Gastrocnemius medialis (tissue), 4 donors: ENCODE measurements at regions not wholly inside any gene's neighbourhood (a gene's known extent, or its start where the extent isn't known, plus 50 kb on each side); places are given as distances from the start of the nearest gene placed in this dataset.

Experiments
- ATAC-seq, 2 donors: fragments of 150-250 bp; one replicate each; pipeline ENCODE4 v1.9.1; 2016
- DNase-seq, 2 donors: peaks; one replicate each; pipeline ENCODE4 v3.0.0-alpha.2; 2019
- H3K27ac ChIP-seq, 4 donors: fragments of 200-600 bp; sonication (generic); 1 replicate in 1 of 4; 2 replicates in 3 of 4; pipeline ENCODE4 v1.5.1; 2016 to 2018; ENCODE audit warnings: mild to moderate bottlenecking in 2 of 4, moderate library complexity in 1 of 4
- H3K27me3 ChIP-seq, 3 donors: fragments of 200-600 bp; sonication (generic) in 2 of 3; 1 replicate in 1 of 3; 2 replicates in 2 of 3; pipeline versions ENCODE4 v1.5.1 to v1.6.0; 2016 to 2019; ENCODE audit warnings: mild to moderate bottlenecking in 1 of 3, moderate library complexity in 1 of 3
- H3K36me3 ChIP-seq, 2 donors: fragments of 200-600 bp; sonication (generic) in 1 of 2; one replicate each; pipeline ENCODE4 v1.5.1; 2017 to 2018
- H3K4me1 ChIP-seq, 2 donors: fragments of 200-600 bp; sonication (generic) in 1 of 2; one replicate each; pipeline ENCODE4 v1.5.1; 2016 to 2017; ENCODE audit warnings: mild to moderate bottlenecking in 2 of 2
- H3K4me3 ChIP-seq, 4 donors: fragments of 200-600 bp; sonication (generic) in 3 of 4; 1 replicate in 1 of 4; 2 replicates in 3 of 4; pipeline ENCODE4 v1.5.1; 2016 to 2019; ENCODE audit warnings: mild to moderate bottlenecking in 2 of 4
- H3K9me3 ChIP-seq, 3 donors: fragments of 200-600 bp; sonication (generic) in 2 of 3; 1 replicate in 1 of 3; 2 replicates in 2 of 3; pipeline ENCODE4 v1.5.1; 2016 to 2019
- POLR2A ChIP-seq, 2 donors: fragments of 450-650 bp; IDR thresholded peaks; one replicate each; pipeline ENCODE4 v1.6.1; 2017; ENCODE audit warnings: antibody characterized with exemption in 2 of 2, mild to moderate bottlenecking in 2 of 2, moderate library complexity in 2 of 2
- in situ Hi-C, 4 donors: fragments of 200-750 bp; cut with MboI; loops; one replicate each; pipeline versions ENCODE4 v1.15.0 to v1.8.0; 2017; ENCODE audit warnings: low sequenced_read_pairs in 4 of 4
- intact Hi-C: fragments of 100-400 bp; cut with DNase I; formaldehyde crosslinking; loops from one replicate; pipeline ENCODE4 v1.15.1; 2023; ENCODE audit warnings: low total_unique reads
- TF ChIP-seq, protein P1 (sequence below), 5 experiments: fragments of 450-650 bp in 3 of 5; fragments of 200-600 bp in 2 of 5; sonication (generic) in 2 of 5; IDR thresholded peaks in 4 of 5; conservative IDR thresholded peaks in 1 of 5; 1 replicate in 4 of 5; 2 replicates in 1 of 5; pipeline ENCODE4 v1.5.1; 2016 to 2019; ENCODE audit warnings: antibody characterized with exemption in 5 of 5, mild to moderate bottlenecking in 3 of 5, moderate library complexity in 3 of 5

DNA sequence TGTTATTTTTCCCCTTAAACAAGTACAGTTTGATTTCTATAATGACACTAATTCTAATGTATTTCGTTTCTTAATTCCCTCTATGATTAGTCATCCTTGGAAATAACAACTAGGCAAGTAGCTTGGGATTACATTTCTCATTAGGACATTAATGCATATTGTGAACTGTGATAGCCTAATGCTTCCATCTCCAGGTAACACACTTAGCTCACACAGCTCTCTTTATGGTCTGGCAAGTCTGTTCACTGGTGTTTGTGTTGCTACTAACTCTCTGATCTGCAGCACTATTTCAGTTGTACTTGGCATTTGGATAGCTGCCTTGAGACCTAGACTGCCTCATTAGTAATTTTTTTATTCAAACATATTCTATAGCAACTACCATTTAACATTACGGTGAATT lies 853.2 kb downstream of the SORCS3 start:
- H3K4me1 ChIP-seq: no peaks in the 10 kb centered on the region
- H3K36me3 ChIP-seq: no peaks in the 10 kb centered on the region
- in situ Hi-C loops: no loop called here
- no peak overlapping the region for H3K27ac ChIP-seq
- DNase-seq (no peak), ATAC-seq (no peak)
- intact Hi-C loops: no loop called here
- no peaks in the 10 kb centered on the region for H3K27me3 ChIP-seq
- TF ChIP-seq POLR2A (IDR thresholded peaks at IDR 0.05): no peak
- TF ChIP-seq, protein P1, sequence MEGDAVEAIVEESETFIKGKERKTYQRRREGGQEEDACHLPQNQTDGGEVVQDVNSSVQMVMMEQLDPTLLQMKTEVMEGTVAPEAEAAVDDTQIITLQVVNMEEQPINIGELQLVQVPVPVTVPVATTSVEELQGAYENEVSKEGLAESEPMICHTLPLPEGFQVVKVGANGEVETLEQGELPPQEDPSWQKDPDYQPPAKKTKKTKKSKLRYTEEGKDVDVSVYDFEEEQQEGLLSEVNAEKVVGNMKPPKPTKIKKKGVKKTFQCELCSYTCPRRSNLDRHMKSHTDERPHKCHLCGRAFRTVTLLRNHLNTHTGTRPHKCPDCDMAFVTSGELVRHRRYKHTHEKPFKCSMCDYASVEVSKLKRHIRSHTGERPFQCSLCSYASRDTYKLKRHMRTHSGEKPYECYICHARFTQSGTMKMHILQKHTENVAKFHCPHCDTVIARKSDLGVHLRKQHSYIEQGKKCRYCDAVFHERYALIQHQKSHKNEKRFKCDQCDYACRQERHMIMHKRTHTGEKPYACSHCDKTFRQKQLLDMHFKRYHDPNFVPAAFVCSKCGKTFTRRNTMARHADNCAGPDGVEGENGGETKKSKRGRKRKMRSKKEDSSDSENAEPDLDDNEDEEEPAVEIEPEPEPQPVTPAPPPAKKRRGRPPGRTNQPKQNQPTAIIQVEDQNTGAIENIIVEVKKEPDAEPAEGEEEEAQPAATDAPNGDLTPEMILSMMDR (IDR thresholded peaks at IDR 0.05 in 4 of 5, conservative IDR thresholded peaks at IDR 0.05 in 1 of 5): no peak
- H3K4me3 ChIP-seq: no peak overlapping the region
- H3K9me3 ChIP-seq: no peaks in the 10 kb centered on the region

- H3K36me3 ChIP-seq: no peaks in the 10 kb centered on the region
- DNase-seq (no peak), ATAC-seq (no peak)
- no peak overlapping the region for H3K4me3 ChIP-seq
- H3K4me1 ChIP-seq: no peaks in the 10 kb centered on the region
- no peak overlapping the region for H3K27ac ChIP-seq
- intact Hi-C loops: no loop called here
- in situ Hi-C loops: no loop called here
- H3K9me3 ChIP-seq: no peaks in the 10 kb centered on the region
- TF ChIP-seq, protein P1 (IDR thresholded peaks at IDR 0.05 in 4 of 5, conservative IDR thresholded peaks at IDR 0.05 in 1 of 5): no peak
- no peak for TF ChIP-seq POLR2A (IDR thresholded peaks at IDR 0.05)
- H3K27me3 ChIP-seq: no peaks in the 10 kb centered on the region
These were observed 832.1 kb downstream of the SORCS3 start for GRCh38 chr10:105473170-105473569.

DNA sequence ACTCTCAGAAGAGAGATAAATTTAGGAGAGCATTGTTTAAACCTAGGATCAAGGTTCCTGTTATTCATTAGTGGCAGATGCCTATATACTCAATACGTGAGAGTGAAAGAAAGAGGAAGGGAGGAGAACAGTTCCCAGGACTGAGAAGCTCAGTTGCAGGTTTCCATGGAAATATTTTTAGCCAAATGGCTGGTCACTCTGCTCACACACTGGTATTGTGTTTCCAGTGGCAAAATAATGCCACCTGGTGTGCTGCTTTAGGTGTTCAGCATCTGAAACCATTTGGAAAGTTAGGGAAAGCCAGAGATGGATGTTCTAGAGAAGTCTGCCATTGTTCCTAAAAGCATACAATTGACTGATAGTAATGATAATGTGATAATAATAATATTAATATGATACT lies 827.7 kb downstream of the SORCS3 start:
- in situ Hi-C loops: no loop called here
- no peak for TF ChIP-seq POLR2A (IDR thresholded peaks at IDR 0.05)
- TF ChIP-seq, protein P1 (IDR thresholded peaks at IDR 0.05 in 4 of 5, conservative IDR thresholded peaks at IDR 0.05 in 1 of 5): no peak
- Histone ChIP-seq H3K4me3 (no peak overlapping the region), H3K9me3 (no peaks in the 10 kb centered on the region), H3K36me3 (no peaks in the 10 kb centered on the region), H3K27ac (no peak overlapping the region), H3K27me3 (no peaks in the 10 kb centered on the region), H3K4me1 (no peaks in the 10 kb centered on the region)
- intact Hi-C loops: no loop called here
- ATAC-seq (no peak), DNase-seq (no peak)

- no peak for ATAC-seq
- in situ Hi-C loops (no loop called here), intact Hi-C loops (no loop called here)
- Histone ChIP-seq H3K27ac (no peak overlapping the region), H3K4me1 (no peaks in the 10 kb centered on the region), H3K4me3 (no peak overlapping the region), H3K36me3 (no peaks in the 10 kb centered on the region), H3K27me3 (no peaks in the 10 kb centered on the region), H3K9me3 (no peaks in the 10 kb centered on the region)
- no peak for DNase-seq
- no peak for TF ChIP-seq POLR2A (IDR thresholded peaks at IDR 0.05)
These were observed 825.4 kb downstream of the SORCS3 start for GRCh38 chr10:105466521-105466920.

- intact Hi-C loops: no loop called here
- H3K36me3 ChIP-seq: no peaks in the 10 kb centered on the region
- H3K27me3 ChIP-seq: no peaks in the 10 kb centered on the region
- H3K9me3 ChIP-seq: no peaks in the 10 kb centered on the region
- no peak overlapping the region for H3K4me3 ChIP-seq
- TF ChIP-seq, protein P1 (IDR thresholded peaks at IDR 0.05 in 4 of 5, conservative IDR thresholded peaks at IDR 0.05 in 1 of 5): no peak
- no peak for TF ChIP-seq POLR2A (IDR thresholded peaks at IDR 0.05)
- H3K4me1 ChIP-seq: no peaks in the 10 kb centered on the region
- no peak overlapping the region for H3K27ac ChIP-seq
- in situ Hi-C loops: no loop called here
- DNase-seq (no peak), ATAC-seq (no peak)
These were observed 793.9 kb downstream of the SORCS3 start for GRCh38 chr10:105434970-105435369.
